Hippocampal formation (tissue), 2 donors: ENCODE measurements at regions not wholly inside any gene's neighbourhood (a gene's known extent, or its start where the extent isn't known, plus 50 kb on each side); places are given as distances from the start of the nearest gene placed in this dataset.

Experiments used
- DNase-seq, 2 donors: peaks; one replicate each; lab custom pipeline; 2025; lab: John Stamatoyannopoulos, UW

- no peak for DNase-seq
Observed at GRCh38 chr9:75616052-75616451, 274.4 kb upstream of the PCSK5 start.

- no peak for DNase-seq
Observed at GRCh38 chr9:75616841-75617566, 273.5 kb upstream of the PCSK5 start.

- no peak for DNase-seq
Observed at GRCh38 chr9:75623462-75623861, 267.0 kb upstream of the PCSK5 start.

- no peak for DNase-seq
Observed at GRCh38 chr9:75624998-75625397, 265.5 kb upstream of the PCSK5 start.

GRCh38 chr9:75626860-75627259, 263.6 kb upstream of the PCSK5 start:
- no peak for DNase-seq

- DNase-seq, result no peak
Observed at GRCh38 chr9:75628952-75629351, 261.5 kb upstream of the PCSK5 start.

GRCh38 chr9:75633451-75634057, 256.9 kb upstream of the PCSK5 start:
- DNase-seq, result no peak

GRCh38 chr9:75636427-75637045, 253.9 kb upstream of the PCSK5 start:
- DNase-seq, result no peak

- DNase-seq, result no peak
Observed at GRCh38 chr9:75639971-75640610, 250.4 kb upstream of the PCSK5 start.

- DNase-seq, result no peak
Observed at GRCh38 chr9:75642522-75642921, 248.0 kb upstream of the PCSK5 start.

- no peak for DNase-seq
Observed at GRCh38 chr9:75644649-75645048, 245.8 kb upstream of the PCSK5 start.

- no peak for DNase-seq
Observed at GRCh38 chr9:75648034-75648433, 242.4 kb upstream of the PCSK5 start.

GRCh38 chr9:75649060-75649459, 241.4 kb upstream of the PCSK5 start:
- no peak for DNase-seq

GRCh38 chr9:75651709-75652108, 238.8 kb upstream of the PCSK5 start:
- no peak for DNase-seq

GRCh38 chr9:75653335-75653734, 237.1 kb upstream of the PCSK5 start:
- no peak for DNase-seq

- no peak for DNase-seq
Observed at GRCh38 chr9:75653750-75654149, 236.7 kb upstream of the PCSK5 start.

GRCh38 chr9:75657015-75657414, 233.5 kb upstream of the PCSK5 start:
- DNase-seq, result no peak

- DNase-seq, result no peak
Observed at GRCh38 chr9:75658301-75658905, 232.1 kb upstream of the PCSK5 start.

- no peak for DNase-seq
Observed at GRCh38 chr9:75664597-75664996, 225.9 kb upstream of the PCSK5 start.

GRCh38 chr9:75666856-75667554, 223.5 kb upstream of the PCSK5 start:
- DNase-seq, result no peak

GRCh38 chr9:75669721-75670120, 220.8 kb upstream of the PCSK5 start:
- no peak for DNase-seq

- DNase-seq, result no peak
Observed at GRCh38 chr9:75671354-75671753, 219.1 kb upstream of the PCSK5 start.
